Islet of Langerhans (tissue), 1 donor: ENCODE measurements at regions not wholly inside any gene's neighbourhood (a gene's known extent, or its start where the extent isn't known, plus 50 kb on each side); places are given as distances from the start of the nearest gene placed in this dataset.
"Not testable (repeated sequence)": the region's sequence is repeated elsewhere in the genome, so short reads cannot be mapped to it uniquely, and the experiment has no call there.

Source experiments
- FAIRE-seq: peaks from one replicate; lab custom pipeline; 2011; peaks lifted over from hg19 to GRCh38; lab: Jason Lieb, UNC

GRCh38 chr4:127001933-127002332 is 630.8 kb upstream of the INTU start:
- no peak for FAIRE-seq

DNA sequence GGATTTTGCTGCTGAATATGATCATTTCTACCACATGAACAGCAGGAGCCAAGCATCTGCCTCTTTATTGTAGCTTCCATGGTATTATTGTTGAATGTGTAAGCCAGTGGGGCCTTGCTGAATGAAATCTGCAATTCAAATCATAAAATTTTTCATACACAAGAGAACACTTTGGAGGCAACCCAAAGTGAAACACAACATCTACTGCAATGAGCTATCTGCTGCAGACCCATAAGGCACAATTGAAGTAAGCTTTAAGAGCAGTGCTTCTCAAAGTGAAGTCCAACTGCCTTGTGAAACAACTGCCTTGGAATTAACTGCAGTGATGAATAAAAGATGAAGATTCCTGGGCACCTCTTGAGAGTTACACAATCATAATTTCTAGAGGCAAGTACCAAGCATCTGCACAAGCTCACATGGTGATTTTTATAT is 626.3 kb upstream of the INTU start:
- FAIRE-seq, result no peak

DNA sequence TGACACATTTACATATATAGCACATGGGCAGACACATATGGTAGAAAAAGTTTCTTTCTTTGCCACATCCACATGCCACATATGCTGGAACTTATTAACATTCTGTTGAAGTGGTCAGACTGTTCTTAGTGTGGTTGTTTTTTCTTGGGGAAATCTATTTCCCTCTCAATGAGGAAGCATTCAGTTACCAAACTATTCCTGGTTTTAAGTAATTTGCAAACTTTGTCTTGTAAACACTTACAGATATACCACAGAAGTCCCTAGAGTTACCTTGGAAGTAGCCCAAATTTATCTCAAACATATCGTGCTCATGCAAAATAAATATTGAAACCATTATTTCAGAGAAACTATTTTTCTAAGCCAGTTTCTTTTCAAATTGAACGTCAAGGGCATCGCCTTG is 625.5 kb upstream of the INTU start:
- FAIRE-seq, result no peak

- no peak for FAIRE-seq
Measured at GRCh38 chr4:127012549-127012948, 620.2 kb upstream of the INTU start.

DNA sequence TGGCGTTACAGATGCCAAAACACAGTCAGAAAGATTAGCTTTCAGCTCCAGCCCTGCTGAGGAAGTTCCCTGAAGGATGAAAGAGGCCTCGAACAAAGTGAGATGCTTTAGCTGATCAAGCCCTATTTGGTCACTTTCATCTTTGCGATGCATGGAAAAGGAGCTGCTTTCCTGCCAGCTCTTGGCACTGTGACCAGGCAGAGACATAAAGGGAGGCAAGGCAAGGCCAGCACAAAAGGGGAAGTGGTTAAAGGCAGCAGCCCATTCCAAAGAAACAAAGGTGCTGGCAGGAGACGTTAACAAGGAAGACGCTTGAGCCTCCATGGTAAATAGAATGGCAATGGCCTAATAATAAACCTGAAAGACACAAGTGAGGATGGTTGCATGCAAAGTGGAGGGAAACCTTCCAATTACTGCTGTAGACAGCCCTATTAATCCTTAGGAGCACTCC is 617.1 kb upstream of the INTU start:
- FAIRE-seq, result no peak

DNA sequence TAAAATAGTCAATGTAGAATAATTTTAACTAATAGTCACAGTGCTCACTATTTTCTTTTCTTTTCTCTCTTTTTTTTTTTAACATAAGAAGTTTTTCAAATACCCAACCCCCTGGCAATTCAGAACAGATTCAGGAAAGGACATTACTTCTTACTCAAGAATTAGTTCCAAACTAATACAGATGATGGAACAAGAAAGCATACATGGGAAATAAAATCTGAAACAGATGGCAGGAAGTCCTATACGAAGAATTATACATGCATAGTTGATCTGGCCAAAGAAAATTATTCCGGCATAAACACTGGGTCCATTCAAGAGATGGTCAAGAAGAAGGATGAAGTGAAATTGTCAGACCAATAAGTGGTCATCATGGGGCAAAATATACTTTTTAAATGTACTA is 614.4 kb upstream of the INTU start:
- no peak for FAIRE-seq

DNA sequence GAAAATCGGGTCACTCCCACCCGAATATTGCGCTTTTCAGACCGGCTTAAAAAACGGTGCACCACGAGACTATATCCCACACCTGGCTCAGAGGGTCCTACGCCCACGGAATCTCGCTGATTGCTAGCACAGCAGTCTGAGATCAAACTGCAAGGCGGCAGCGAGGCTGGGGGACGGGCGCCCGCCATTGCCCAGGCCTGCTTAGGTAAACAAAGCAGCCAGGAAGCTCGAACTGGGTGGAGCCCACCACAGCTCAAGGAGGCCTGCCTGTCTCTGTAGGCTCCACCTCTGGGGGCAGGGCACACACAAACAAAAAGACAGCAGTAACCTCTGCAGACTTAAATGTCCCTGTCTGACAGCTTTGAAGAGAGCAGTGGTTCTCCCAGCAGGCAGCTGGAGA is 611.9 kb upstream of the INTU start:
- FAIRE-seq, result not testable (repeated sequence)

- FAIRE-seq, result no peak
Measured at GRCh38 chr4:127036296-127036695, 596.5 kb upstream of the INTU start.

DNA sequence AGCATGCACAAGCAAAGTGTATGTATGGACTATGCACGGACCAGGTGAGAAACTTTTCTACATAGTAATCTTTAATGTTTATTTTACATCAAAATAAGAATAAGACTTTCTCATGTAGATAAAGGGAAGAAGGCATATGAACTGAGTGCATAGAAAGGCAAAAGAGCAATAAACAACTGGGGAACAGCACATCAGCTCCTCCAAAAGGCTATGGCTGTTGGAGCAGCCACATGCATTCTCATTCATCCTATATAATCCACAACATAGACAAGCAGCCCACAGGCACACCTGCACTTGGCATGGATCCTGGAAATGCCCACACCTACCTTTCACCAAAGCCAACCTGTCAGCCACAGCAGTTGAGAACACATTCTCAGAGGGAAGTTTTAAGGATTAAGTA is 586.9 kb upstream of the INTU start:
- no peak for FAIRE-seq

DNA sequence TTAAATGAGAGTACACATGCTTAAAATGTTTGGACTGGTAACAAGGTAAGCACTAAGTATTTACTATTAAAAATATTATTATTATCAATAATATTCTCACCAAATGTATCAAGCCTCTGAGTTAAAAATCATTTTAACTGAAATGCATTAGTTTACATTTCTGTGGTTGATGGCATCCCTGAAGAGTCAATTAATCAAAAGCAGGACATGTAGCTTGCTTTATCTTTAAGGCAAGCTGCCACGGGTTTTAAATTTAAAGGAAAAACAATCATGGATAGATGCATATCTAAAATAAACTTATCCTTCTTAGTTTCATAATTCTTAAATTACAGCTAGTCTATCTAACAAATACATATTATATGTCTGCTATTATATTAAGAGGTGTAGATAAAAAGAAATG is 584.8 kb upstream of the INTU start:
- FAIRE-seq, result no peak

DNA sequence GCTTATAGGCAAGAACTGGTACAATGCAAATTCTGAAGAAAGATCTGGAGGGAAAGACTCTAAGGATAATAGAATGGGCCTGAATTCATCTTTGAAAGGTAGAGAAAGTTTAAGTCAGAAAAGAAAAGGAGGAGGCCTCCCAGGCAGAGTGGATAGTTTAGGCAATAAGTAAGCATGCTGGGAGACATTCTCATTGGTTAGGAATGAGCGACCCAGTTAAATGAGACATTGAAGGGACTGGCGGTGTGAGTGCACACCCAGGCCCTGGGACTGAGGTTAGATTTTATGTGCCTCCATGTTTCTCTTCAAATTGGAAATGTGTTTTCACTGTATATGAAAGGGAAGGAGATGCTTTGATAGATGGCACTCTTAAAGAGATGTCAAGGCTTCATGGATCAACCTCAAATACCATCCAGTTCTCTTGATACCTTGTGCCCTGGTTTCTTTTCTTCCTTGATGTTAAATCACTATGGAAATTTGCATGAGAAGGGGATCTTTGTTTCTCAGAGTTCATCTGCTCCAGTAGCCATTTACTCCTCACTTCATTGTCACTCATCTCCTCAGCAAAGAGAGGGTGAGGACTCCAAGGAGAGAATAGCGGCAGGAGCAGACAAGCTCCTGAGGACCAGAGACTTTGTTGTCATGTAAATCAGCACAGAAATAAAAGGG is 584.2 kb upstream of the INTU start:
- FAIRE-seq, result no peak

DNA sequence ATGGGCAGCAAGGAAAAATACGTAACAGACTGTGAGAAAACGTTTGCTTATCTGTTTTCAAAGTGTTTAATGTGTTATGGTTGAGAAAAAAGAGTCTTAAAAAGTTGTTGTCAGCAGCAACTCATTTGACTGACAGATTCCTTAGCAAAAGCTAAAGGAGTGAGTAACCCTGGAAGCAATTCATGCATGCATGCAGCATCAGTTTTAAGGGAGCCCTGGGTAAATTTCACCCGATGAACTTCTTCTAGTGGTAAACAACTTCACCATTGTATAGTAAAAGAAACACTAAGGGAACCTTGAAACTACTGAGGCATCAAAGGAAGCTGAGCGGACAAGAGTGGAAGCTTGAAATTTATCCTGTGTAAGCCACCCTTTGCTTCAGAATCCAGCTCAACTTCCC is 583.2 kb upstream of the INTU start:
- no peak for FAIRE-seq

- FAIRE-seq, result no peak
Measured at GRCh38 chr4:127052742-127053141, 580.0 kb upstream of the INTU start.

GRCh38 chr4:127055357-127055756 is 577.4 kb upstream of the INTU start:
- FAIRE-seq, result no peak

DNA sequence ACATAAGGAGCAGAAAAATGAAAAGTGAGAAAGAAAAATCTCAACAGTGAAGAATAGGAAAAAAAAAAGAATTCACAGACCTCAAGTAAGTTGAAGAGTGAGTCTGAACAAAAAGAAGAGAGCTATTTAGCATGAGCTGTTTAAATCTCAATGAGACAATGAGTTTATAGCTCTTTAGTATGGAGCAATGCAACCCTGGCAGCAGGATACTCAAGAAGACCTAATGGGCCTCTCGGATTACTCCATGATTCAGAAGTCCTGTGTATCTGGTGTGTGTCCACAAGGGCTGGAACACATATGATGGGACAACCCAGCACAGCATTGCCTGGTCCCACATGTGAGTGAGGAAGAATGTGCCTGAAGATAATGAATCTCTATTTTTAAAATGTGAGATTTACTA is 563.1 kb upstream of the INTU start:
- FAIRE-seq, result no peak

DNA sequence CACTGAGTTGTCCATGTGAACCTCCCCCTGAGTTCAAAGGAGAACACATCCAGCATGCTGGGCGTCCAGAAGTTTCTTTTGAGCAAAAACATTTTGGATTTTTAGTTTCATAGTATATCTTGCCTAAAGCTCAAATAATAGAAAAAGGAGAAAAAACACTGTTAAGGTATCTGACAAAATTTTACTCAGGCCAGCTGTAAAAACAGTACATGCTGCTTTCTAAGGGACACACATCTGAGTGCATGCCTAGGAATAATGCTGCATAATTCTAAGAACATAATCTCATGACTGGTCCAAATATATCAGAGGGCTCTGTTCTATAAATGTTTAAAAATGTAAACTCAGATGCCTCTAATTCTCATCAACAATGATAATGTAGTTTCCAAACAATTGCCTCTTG is 561.3 kb upstream of the INTU start:
- FAIRE-seq, result no peak

DNA sequence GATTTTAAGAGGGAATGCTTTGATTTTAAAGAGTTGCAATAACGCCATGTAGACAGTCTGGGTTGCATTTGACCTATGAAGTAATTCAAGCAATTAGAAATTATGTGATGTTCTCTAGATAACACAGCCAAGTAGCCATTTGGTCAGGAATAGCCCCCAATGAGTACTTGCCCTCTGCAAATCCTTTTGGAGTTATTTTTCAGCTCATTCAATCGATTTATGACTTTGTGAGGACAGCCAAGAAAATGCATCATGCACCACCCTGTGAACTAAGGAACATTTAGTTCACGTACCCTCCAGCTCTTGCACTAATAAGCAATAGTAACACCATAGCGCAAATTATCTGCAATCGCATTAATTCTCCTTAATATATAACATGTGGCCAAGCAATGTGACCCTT is 552.6 kb upstream of the INTU start:
- no peak for FAIRE-seq

- no peak for FAIRE-seq
Measured at GRCh38 chr4:127081041-127081440, 551.7 kb upstream of the INTU start.

GRCh38 chr4:127082986-127083385 is 549.8 kb upstream of the INTU start:
- FAIRE-seq, result no peak

- no peak for FAIRE-seq
Measured at GRCh38 chr4:127084666-127085065, 548.1 kb upstream of the INTU start.

- no peak for FAIRE-seq
Measured at GRCh38 chr4:127097061-127097460, 535.7 kb upstream of the INTU start.

- FAIRE-seq, result no peak
Measured at GRCh38 chr4:127102361-127102760, 530.4 kb upstream of the INTU start.

GRCh38 chr4:127103681-127104115 is 529.1 kb upstream of the INTU start:
- no peak for FAIRE-seq

- FAIRE-seq, result no peak
Measured at GRCh38 chr4:127113844-127114362, 518.9 kb upstream of the INTU start.

GRCh38 chr4:127118681-127119080 is 514.1 kb upstream of the INTU start:
- no peak for FAIRE-seq
